Activated CD4-positive, alpha-beta T cell treated with anti-CD3 and anti-CD28 coated beads, Interleukin-2, amount 50 U/mL, for 24 hours (primary cell): ENCODE measurements at regions not wholly inside any gene's neighbourhood (a gene's known extent, or its start where the extent isn't known, plus 50 kb on each side); places are given as distances from the start of the nearest gene placed in this dataset.
"Not testable (repeated sequence)": the region's sequence is repeated elsewhere in the genome, so short reads cannot be mapped to it uniquely, and the experiment has no call there.

ENCODE experiments used
- DNase-seq, 2 donors: peaks; one replicate each; pipeline ENCODE4 v3.0.0-alpha.2; 2020; ENCODE audit warnings: low read depth in 1 of 2, low spot score in 1 of 2

- peak; percentile 51 to 65 for DNase-seq
Measured at GRCh38 chr15:77910030-77910911, 167.2 kb downstream of the TBC1D2B start.

- no peak for DNase-seq
Measured at GRCh38 chr15:77909182-77909940, 168.2 kb downstream of the TBC1D2B start.

- not testable (repeated sequence) for DNase-seq
Measured at GRCh38 chr15:77908752-77909111, 168.8 kb downstream of the TBC1D2B start.

GRCh38 chr15:77907824-77908751 lies 169.4 kb downstream of the TBC1D2B start:
- DNase-seq = peak in 1 of 2 donors; percentile 46

GRCh38 chr15:77906062-77906990 lies 171.2 kb downstream of the TBC1D2B start:
- DNase-seq = not testable (repeated sequence)

- no peak for DNase-seq
Measured at GRCh38 chr15:77905301-77905920, 172.1 kb downstream of the TBC1D2B start.

GRCh38 chr15:77904901-77905300 lies 172.6 kb downstream of the TBC1D2B start:
- DNase-seq = no peak

GRCh38 chr15:77904436-77904821 lies 173.1 kb downstream of the TBC1D2B start:
- no peak for DNase-seq

- DNase-seq = not testable (repeated sequence)
Measured at GRCh38 chr15:77903761-77904435, 173.6 kb downstream of the TBC1D2B start.

- DNase-seq = not testable (repeated sequence)
Measured at GRCh38 chr15:77902921-77903760, 174.4 kb downstream of the TBC1D2B start.

- DNase-seq = no peak
Measured at GRCh38 chr15:77901921-77902750, 175.4 kb downstream of the TBC1D2B start.

GRCh38 chr15:77901251-77901881 lies 176.1 kb downstream of the TBC1D2B start:
- DNase-seq = no peak

GRCh38 chr15:77900331-77900963 lies 177.1 kb downstream of the TBC1D2B start:
- peak; percentile 16 to 17 for DNase-seq

- not testable (repeated sequence) for DNase-seq
Measured at GRCh38 chr15:77899776-77900175, 177.7 kb downstream of the TBC1D2B start.

GRCh38 chr15:77898811-77899730 lies 178.4 kb downstream of the TBC1D2B start:
- DNase-seq = no peak
